Neural cell (in vitro differentiated cells): ENCODE measurements at regions not wholly inside any gene's neighbourhood (a gene's known extent, or its start where the extent isn't known, plus 50 kb on each side); places are given as distances from the start of the nearest gene placed in this dataset.
"Not testable (repeated sequence)": the region's sequence is repeated elsewhere in the genome, so short reads cannot be mapped to it uniquely, and the experiment has no call there.

ENCODE experiments used
- H2AFZ ChIP-seq: fragments of 200-600, 300-800 bp; sonication (generic), shearing (Covaris generic); 2 replicates; pipeline ENCODE4 v1.6.0; 2014; ENCODE audit warnings: low read depth, mild to moderate bottlenecking, antibody characterized with exemption, low read length, moderate library complexity
- H3F3A ChIP-seq: fragments of 200-600 bp; shearing (Covaris generic); 2 replicates; pipeline ENCODE4 v1.6.1; 2016; ENCODE audit warnings: mild to moderate bottlenecking, moderate library complexity, mixed read lengths, antibody characterized with exemption, low read length; ENCODE audit not compliant: insufficient read depth, poor library complexity, severe bottlenecking
- H3K27ac ChIP-seq: fragments of 200-600, 300-800 bp; sonication (generic), shearing (Covaris generic); 2 replicates; pipeline ENCODE4 v1.5.1; 2014; ENCODE audit warnings: mild to moderate bottlenecking, low read length, moderate library complexity
- H3K27me3 ChIP-seq: fragments of 300-800, 200-600 bp; sonication (generic), shearing (Covaris generic); 2 replicates; pipeline ENCODE4 v1.6.0; 2014; ENCODE audit warnings: mild to moderate bottlenecking, low read depth, low read length, moderate library complexity; ENCODE audit not compliant: insufficient read depth
- H3K36me3 ChIP-seq: fragments of 300-800, 200-600 bp; sonication (generic), shearing (Covaris generic); 2 replicates; pipeline ENCODE4 v1.5.1; 2014; ENCODE audit warnings: mild to moderate bottlenecking, antibody characterized with exemption, low read length, moderate library complexity; ENCODE audit not compliant: insufficient read depth
- H3K4me2 ChIP-seq: fragments of 300-800, 200-600 bp; sonication (generic), shearing (Covaris generic); 2 replicates; pipeline ENCODE4 v1.6.0; 2014; ENCODE audit warnings: mild to moderate bottlenecking, low read length
- H3K4me3 ChIP-seq: fragments of 300-800, 200-600 bp; sonication (generic), shearing (Covaris generic); 2 replicates; pipeline ENCODE4 v1.5.1; 2014; ENCODE audit warnings: mild to moderate bottlenecking, low read length, moderate library complexity
- H3K79me2 ChIP-seq: fragments of 200-600 bp; shearing (Covaris generic); replicated peaks from 2 replicates; pipeline ENCODE4 v1.6.0; 2014; ENCODE audit warnings: mild to moderate bottlenecking, low read length, moderate library complexity; ENCODE audit not compliant: insufficient read depth
- H3K9ac ChIP-seq: fragments of 300-800, 200-600 bp; sonication (generic), shearing (Covaris generic); 2 replicates; pipeline ENCODE4 v1.6.1; 2016; ENCODE audit warnings: mild to moderate bottlenecking, low read length, mixed read lengths
- H3K9me2 ChIP-seq: fragments of 200-600 bp; shearing (Covaris generic); 2 replicates; pipeline ENCODE4 v1.6.1; 2016; ENCODE audit warnings: mild to moderate bottlenecking, low read length, mixed read lengths; ENCODE audit not compliant: insufficient read depth
- H3K9me3 ChIP-seq: fragments of 200-600, 300-800 bp; sonication (generic), shearing (Covaris generic); 2 replicates; pipeline ENCODE4 v1.6.1; 2016; ENCODE audit warnings: mild to moderate bottlenecking, mixed run types, low read length, moderate library complexity, mixed read lengths
- H4K20me1 ChIP-seq: fragments of 200-600 bp; shearing (Covaris generic); 2 replicates; pipeline ENCODE4 v1.6.1; 2016; ENCODE audit warnings: mild to moderate bottlenecking, mixed run types; ENCODE audit not compliant: insufficient read depth

DNA sequence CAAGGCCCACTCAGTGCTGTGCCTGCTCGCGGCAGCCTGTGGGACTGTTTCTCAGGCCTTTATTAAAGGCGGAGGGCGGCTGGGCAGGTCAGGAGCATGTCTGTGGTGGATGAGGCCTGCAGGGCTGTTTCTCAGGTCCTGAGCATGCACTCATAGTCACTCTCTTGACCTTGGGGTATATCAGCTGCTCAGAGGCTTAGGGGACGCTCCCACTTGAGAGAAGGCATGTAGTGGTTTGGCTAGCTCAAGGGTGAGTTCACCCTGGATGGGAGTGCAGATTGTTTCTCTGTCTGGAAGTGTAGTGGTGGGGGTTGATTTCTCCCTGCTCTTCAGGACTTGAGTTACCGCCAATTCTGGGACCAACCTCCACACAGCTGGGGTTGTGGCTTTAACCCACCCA, 103.3 kb downstream of the THSD1 start:
- H3K4me2 ChIP-seq, H3F3A ChIP-seq, H3K27me3 ChIP-seq, H3K36me3 ChIP-seq, H3K9me3 ChIP-seq, H3K9ac ChIP-seq, H2AFZ ChIP-seq, H3K27ac ChIP-seq, H3K79me2 ChIP-seq, H3K9me2 ChIP-seq, H3K4me3 ChIP-seq, H4K20me1 ChIP-seq: not testable (repeated sequence)

DNA sequence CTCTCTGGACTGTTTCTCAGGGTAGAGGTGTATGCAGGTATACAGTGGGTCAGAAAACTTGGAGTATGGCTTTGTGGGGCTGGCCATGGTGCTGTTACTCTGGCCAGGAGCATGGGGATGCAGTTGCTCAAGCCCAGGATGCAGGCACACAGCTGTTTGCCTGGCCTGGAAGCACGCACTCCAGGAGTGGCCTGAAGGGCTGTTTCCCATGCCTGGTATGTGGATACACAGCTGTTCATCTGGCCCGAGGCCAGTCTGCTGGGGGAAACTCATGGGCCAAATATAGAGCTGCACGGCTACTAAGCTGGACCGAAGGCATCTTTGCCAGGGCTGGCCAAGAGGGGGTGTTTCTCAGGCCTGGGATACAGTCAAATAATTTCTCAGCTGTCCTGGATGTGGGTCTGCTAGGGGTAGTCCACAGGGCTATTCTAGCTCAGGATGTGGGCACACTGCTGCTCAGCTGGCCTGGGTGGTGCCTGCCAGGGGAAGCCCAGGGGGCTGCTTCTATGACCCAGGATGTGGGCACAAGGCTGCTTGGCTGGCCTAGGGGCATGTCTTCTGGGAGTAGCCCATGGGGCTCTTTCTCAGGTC, 104.1 kb downstream of the THSD1 start:
- H3K4me3 ChIP-seq, H3K36me3 ChIP-seq, H3K27me3 ChIP-seq, H3K9ac ChIP-seq, H3K27ac ChIP-seq, H3K9me2 ChIP-seq, H3F3A ChIP-seq, H4K20me1 ChIP-seq, H3K9me3 ChIP-seq, H2AFZ ChIP-seq, H3K79me2 ChIP-seq, H3K4me2 ChIP-seq: not testable (repeated sequence)

DNA sequence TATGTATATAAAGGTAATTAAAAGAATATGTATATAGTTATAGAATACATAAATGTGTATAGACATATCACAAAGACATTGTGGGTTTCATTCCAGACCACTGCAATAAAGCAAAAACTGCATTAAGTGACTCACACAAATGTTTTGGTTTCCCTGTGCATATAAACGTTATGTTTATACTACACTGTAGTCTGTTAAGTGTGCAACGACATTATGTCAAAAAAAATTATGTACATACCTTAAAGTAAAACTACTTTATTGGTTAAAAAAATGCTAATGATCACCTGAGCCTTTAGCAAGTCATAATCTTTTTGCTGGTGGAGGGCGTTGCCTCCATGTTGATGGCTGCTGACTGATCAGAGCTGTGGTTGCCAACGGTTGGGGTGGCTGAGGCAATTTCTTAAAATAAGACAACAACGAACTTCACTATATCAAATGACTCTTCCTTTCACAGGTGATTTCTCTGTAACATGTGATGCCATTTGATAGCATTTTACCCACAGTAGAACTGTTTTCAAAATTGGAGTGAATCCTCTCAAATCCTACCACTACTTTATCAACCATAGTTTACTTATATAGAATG, 107.8 kb downstream of the THSD1 start:
- not testable (repeated sequence) for H3K27me3 ChIP-seq, H4K20me1 ChIP-seq, H2AFZ ChIP-seq, H3K4me2 ChIP-seq, H3K9me2 ChIP-seq, H3K27ac ChIP-seq, H3K36me3 ChIP-seq, H3F3A ChIP-seq, H3K4me3 ChIP-seq, H3K9me3 ChIP-seq, H3K79me2 ChIP-seq, H3K9ac ChIP-seq

DNA sequence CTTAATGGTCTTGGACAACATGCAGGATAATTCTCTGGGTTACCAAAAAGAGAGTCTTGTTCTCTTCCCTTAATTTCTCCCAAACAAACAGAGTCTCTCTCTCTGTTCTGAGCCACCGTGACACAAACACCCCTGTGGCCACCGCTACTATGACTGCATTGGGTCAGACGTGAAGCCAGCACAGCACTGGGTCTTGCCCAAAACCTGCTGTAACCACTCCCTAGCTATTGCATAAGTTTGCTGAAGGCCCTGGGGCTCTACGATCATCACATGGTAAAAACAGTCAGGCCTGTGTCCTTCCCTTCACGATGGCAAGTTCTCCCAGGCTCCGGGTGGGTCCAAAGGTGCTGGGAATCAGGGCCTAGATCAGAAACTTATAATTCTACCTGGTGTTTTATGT, 117.1 kb downstream of the THSD1 start:
- H3K36me3 ChIP-seq, H3K4me2 ChIP-seq, H2AFZ ChIP-seq, H3K9ac ChIP-seq, H3K27ac ChIP-seq, H3K27me3 ChIP-seq, H3K4me3 ChIP-seq, H4K20me1 ChIP-seq, H3F3A ChIP-seq, H3K9me3 ChIP-seq, H3K9me2 ChIP-seq, H3K79me2 ChIP-seq: not testable (repeated sequence)

DNA sequence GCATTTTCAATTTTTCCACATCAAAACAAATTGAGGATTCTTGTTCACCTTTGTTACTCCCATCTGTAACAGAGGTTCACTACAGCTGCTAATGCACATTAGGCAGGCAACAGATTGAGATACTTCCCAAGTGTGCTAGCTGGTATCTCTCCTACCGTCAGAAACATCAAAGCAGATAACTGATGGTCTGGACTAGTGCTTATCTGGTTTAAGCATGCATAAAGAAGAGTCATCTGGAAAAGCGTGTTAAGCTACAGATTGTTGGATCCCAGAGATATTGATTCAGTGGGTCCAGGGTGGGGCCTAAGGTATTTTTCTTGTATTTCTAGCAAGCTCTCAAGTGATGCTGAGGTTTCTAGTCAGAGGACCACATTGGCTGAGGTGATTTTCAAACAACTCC, 122.0 kb upstream of the NEK3 start:
- H3K4me2 ChIP-seq, H3K27ac ChIP-seq, H3F3A ChIP-seq, H3K9ac ChIP-seq, H3K79me2 ChIP-seq, H2AFZ ChIP-seq, H3K4me3 ChIP-seq, H3K9me2 ChIP-seq, H3K27me3 ChIP-seq, H3K36me3 ChIP-seq, H3K9me3 ChIP-seq, H4K20me1 ChIP-seq: not testable (repeated sequence)

DNA sequence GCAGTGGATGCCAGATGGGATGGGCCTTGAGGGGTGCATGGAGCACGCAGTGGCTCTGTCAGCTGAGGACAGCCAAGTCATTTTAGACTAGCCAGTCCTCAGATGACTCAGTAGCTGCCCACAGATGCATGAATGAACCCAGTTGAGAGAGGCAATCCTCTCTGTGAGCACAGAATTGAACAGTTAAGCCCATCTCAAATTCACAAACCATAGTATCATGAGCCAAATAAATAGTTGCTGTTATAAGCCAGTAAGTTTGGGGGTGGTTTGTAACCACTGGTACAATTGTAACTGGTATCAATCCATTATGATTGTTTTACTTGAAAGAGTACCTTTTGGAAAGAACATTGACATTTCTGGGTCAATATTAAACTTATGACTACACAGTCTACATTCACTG, 120.0 kb upstream of the NEK3 start:
- not testable (repeated sequence) for H3K9me3 ChIP-seq, H3K27me3 ChIP-seq, H4K20me1 ChIP-seq, H3K27ac ChIP-seq, H3K4me3 ChIP-seq, H3K79me2 ChIP-seq, H3K4me2 ChIP-seq, H3F3A ChIP-seq, H3K9ac ChIP-seq, H2AFZ ChIP-seq, H3K36me3 ChIP-seq, H3K9me2 ChIP-seq

DNA sequence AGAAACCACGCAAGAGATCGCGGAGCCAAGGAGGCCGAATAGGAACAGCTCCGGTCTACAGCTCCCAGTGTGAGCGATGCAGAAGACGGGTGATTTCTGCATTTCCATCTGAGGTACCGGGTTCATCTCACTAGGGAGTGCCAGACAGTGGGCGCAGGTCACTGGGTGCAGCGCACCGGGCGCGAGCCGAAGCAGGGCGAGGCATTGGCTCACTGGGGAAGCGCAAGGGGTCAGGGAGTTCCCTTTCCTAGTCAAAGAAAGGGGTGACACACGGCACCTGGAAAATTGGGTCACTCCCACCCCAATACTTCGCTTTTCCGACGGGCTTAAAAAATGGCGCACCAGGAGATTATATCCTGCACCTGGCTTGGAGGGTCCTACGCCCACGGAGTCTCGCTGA, 94.9 kb upstream of the NEK3 start:
- not testable (repeated sequence) for H3K9me3 ChIP-seq, H3F3A ChIP-seq, H3K4me3 ChIP-seq, H3K9ac ChIP-seq, H3K27ac ChIP-seq, H3K27me3 ChIP-seq, H2AFZ ChIP-seq, H3K9me2 ChIP-seq, H3K4me2 ChIP-seq, H4K20me1 ChIP-seq, H3K79me2 ChIP-seq, H3K36me3 ChIP-seq

DNA sequence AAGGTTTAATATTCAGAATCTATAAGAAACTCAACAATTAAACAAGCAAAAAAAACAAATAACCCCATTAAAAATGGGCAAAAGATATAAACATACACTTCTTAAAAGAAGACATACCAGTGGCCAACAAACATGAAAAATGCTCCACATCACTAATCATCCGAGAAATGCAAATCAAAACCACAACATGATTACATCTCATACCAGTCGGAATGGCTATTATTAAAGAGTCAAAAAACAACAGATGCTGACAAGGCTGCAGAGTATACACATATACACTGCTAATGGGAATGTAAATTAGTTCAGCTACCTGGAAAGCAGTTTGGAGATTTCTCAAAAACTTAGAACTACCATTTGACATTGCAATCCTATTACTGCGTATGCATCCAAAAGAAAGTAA, 81.4 kb upstream of the NEK3 start:
- not testable (repeated sequence) for H2AFZ ChIP-seq, H3K79me2 ChIP-seq, H3K27ac ChIP-seq, H3K27me3 ChIP-seq, H3F3A ChIP-seq, H4K20me1 ChIP-seq, H3K9me2 ChIP-seq, H3K9ac ChIP-seq, H3K4me3 ChIP-seq, H3K36me3 ChIP-seq, H3K4me2 ChIP-seq, H3K9me3 ChIP-seq
